Panc1 (cell line): ENCODE measurements at regions not wholly inside any gene's neighbourhood (a gene's known extent, or its start where the extent isn't known, plus 50 kb on each side); places are given as distances from the start of the nearest gene placed in this dataset.

ENCODE experiments used
- ATAC-seq: fragments of 200-7000 bp; cut with Tn5 transposase; 2 replicates; pipeline ENCODE4 v1.9.1; 2020; ENCODE audit warnings: mild to moderate bottlenecking, moderate library complexity
- BruUV-seq: library from RNA; stranded (reverse); fragments of 400-500 nt; replicated peaks from 2 replicates; lab custom pipeline; 2021; lab: Mats Ljungman, UMichigan
- CTCF ChIA-PET: fragments of 300-600 bp; sonication (Branson Sonifier 250); formaldehyde crosslinking; loops from one replicate; lab custom pipeline; 2022; ENCODE audit warnings: antibody characterized with exemption; lab: Charles Lee
- POLR2A ChIA-PET: fragments of 300-600 bp; sonication (Branson Sonifier 250); formaldehyde crosslinking; loops from one replicate; lab custom pipeline; 2022; ENCODE audit warnings: antibody characterized with exemption; lab: Charles Lee
- DNase-seq: peaks from one replicate; pipeline ENCODE4 v3.0.0-alpha.2; 2010; ENCODE audit warnings: low read depth, low spot score
- H3K27ac ChIP-seq: 2 replicates; pipeline ENCODE4 v1.5.1; 2011; ENCODE audit warnings: mild to moderate bottlenecking, low read length, inconsistent platforms
- H3K27me3 ChIP-seq: fragments of 200-500 bp; sonication (Bioruptor generic); 2 replicates; pipeline ENCODE4 v1.6.0; 2014; ENCODE audit warnings: low read length, inconsistent platforms; ENCODE audit not compliant: control insufficient read depth, insufficient read depth
- H3K36me3 ChIP-seq: fragments of 200-500 bp; sonication (Bioruptor generic); 2 replicates; pipeline ENCODE4 v1.5.1; 2014; ENCODE audit warnings: inconsistent platforms, mild to moderate bottlenecking, low read length, moderate library complexity; ENCODE audit not compliant: control insufficient read depth, insufficient read depth
- H3K4me1 ChIP-seq: 2 replicates; pipeline ENCODE4 v1.5.1; 2011; ENCODE audit warnings: inconsistent platforms, mild to moderate bottlenecking, low read length, moderate library complexity; ENCODE audit not compliant: control insufficient read depth, insufficient read depth
- H3K4me3 ChIP-seq, 2 experiments: 2 replicates each; pipeline ENCODE4 v1.5.1; 2011 to 2012; ENCODE audit warnings: low read depth in 2 of 2, low read length in 2 of 2, mild to moderate bottlenecking in 2 of 2, inconsistent platforms in 1 of 2, moderate library complexity in 1 of 2
- H3K9me3 ChIP-seq: fragments of 200-500 bp; sonication (Bioruptor generic); 2 replicates; pipeline ENCODE4 v1.5.1; 2014; ENCODE audit warnings: low read depth, mild to moderate bottlenecking, inconsistent platforms, low read length, moderate library complexity; ENCODE audit not compliant: control insufficient read depth, insufficient read depth
- CTCF ChIP-seq: fragments of 450-650 bp; IDR thresholded peaks from 2 replicates; pipeline ENCODE4 v1.5.1; 2017; ENCODE audit warnings: mild to moderate bottlenecking
- POLR2AphosphoS5 ChIP-seq: IDR thresholded peaks from 2 replicates; pipeline ENCODE4 v1.6.1; 2012; ENCODE audit warnings: mild to moderate bottlenecking, low read depth, low read length, moderate library complexity
- REST ChIP-seq, 2 experiments: IDR thresholded peaks; 2 replicates each; pipeline ENCODE4 v1.6.1; 2011 to 2012; ENCODE audit warnings: low read depth in 2 of 2, control low read depth in 1 of 2, low read length in 1 of 2, mild to moderate bottlenecking in 1 of 2, moderate library complexity in 1 of 2; ENCODE audit not compliant: insufficient read depth in 1 of 2
- SIN3A ChIP-seq: IDR thresholded peaks from 2 replicates; pipeline ENCODE4 v1.6.1; 2012; ENCODE audit warnings: low read depth, mild to moderate bottlenecking, low read length, moderate library complexity, borderline replicate concordance; ENCODE audit not compliant: insufficient read depth
- TCF7L2 ChIP-seq: IDR thresholded peaks from 2 replicates; pipeline ENCODE4 v1.6.1; 2011; ENCODE audit warnings: mild to moderate bottlenecking, low read depth, low read length, inconsistent platforms
- in situ Hi-C: cut with HindIII; loops from 2 replicates; pipeline ENCODE4 v1.10.0; 2016; ENCODE audit warnings: low sequenced_read_pairs, low pct_unique_long_range_greater_than_20kb
- intact Hi-C: fragments of 100-400 bp; cut with micrococcal nuclease; formaldehyde crosslinking; loops from one replicate; pipeline ENCODE4 v1.10.0; 2022; ENCODE audit not compliant: unreplicated experiment

- Histone ChIP-seq H3K27me3 (no peaks in the 10 kb centered on the region), H3K9me3 (no peaks in the 10 kb centered on the region), H3K27ac (no peak overlapping the region), H3K4me3 (no peak overlapping the region), H3K36me3 (no peaks in the 10 kb centered on the region), H3K4me1 (no peaks in the 10 kb centered on the region)
- no TSS peak for BruUV-seq
- CTCF ChIA-PET: no interaction called here
- DNase-seq (no peak), ATAC-seq (no peak)
- intact Hi-C loops (no loop called here), in situ Hi-C loops (no loop called here)
- no peak for TF ChIP-seq SIN3A
- TF ChIP-seq TCF7L2: no peak
- no peak for TF ChIP-seq REST (IDR thresholded peaks at IDR 0.05; ENCODE audit: insufficient read depth in 1 of 2, low read depth in 2 of 2, low read length in 1 of 2)
- no peak for TF ChIP-seq POLR2AphosphoS5
- no peak for TF ChIP-seq CTCF
- POLR2A ChIA-PET: no interaction called here
Measured at GRCh38 chr1:115215703-115216521, 122.1 kb downstream of the NGF start.

GRCh38 chr1:115215110-115215509 lies 122.9 kb downstream of the NGF start:
- no peaks in the 10 kb centered on the region for H3K9me3 ChIP-seq
- H3K27me3 ChIP-seq: no peaks in the 10 kb centered on the region
- DNase-seq: no peak
- ATAC-seq: no peak
- ChIA-PET CTCF (no interaction called here), POLR2A (no interaction called here)
- H3K27ac ChIP-seq: no peak overlapping the region
- H3K4me3 ChIP-seq: no peak overlapping the region
- H3K36me3 ChIP-seq: no peaks in the 10 kb centered on the region
- no peaks in the 10 kb centered on the region for H3K4me1 ChIP-seq
- intact Hi-C loops: no loop called here
- no TSS peak for BruUV-seq
- TF ChIP-seq SIN3A (no peak), CTCF (no peak), POLR2AphosphoS5 (no peak), TCF7L2 (no peak), REST (IDR thresholded peaks at IDR 0.05; ENCODE audit: insufficient read depth in 1 of 2, low read depth in 2 of 2, low read length in 1 of 2) (no peak)
- in situ Hi-C loops: no loop called here
